ENCODE measurements at regions not wholly inside any gene's neighbourhood (a gene's known extent, or its start where the extent isn't known, plus 50 kb on each side); places are given as distances from the start of the nearest gene placed in this dataset.

DNA sequence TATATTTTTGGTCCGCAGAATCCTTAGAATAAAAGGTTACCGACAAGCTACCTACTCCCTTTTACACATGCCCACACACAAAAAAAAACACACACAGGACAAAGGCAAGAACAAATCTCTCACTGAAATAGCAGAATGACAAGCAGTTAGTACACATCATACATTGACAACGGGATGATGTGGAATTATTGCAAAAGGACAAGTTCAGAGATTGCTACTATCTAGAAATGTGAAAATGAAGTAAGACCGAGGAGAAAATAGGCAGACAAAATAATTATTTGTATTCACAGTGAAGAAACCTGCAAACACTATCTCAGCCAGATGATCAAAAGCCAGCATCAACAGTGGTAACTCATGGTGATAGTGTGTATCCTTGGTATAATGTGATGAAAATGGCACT lies 112.2 kb upstream of the C3orf80 start:
- Histone ChIP-seq H3K9ac (ENCODE audit: control insufficient read depth, extremely low read depth, insufficient read depth, low read length) (no peak overlapping the region), H3K27ac (ENCODE audit: control insufficient read depth, insufficient read depth, low read length) (no peak overlapping the region), H3K79me2 (ENCODE audit: control insufficient read depth, insufficient read depth, low read length) (no peaks in the 10 kb centered on the region), H3K9me3 (ENCODE audit: control insufficient read depth, low read depth, low read length) (no peaks in the 10 kb centered on the region), H3K4me1 (ENCODE audit: control insufficient read depth, extremely low read depth, insufficient read depth, low read length) (peaks cover 3% of the 10 kb centered on the region), H2AFZ (ENCODE audit: control insufficient read depth, low read length) (no peak overlapping the region), H3K4me2 (ENCODE audit: control insufficient read depth, extremely low read depth, insufficient read depth, low read depth, low read length) (no peak overlapping the region), H3K9me1 (ENCODE audit: control insufficient read depth, extremely low read depth, insufficient read depth, low read length) (no peaks in the 10 kb centered on the region), H3K36me3 (ENCODE audit: control insufficient read depth in 2 of 2, extremely low read depth in 1 of 2, insufficient read depth in 2 of 2, low read length in 2 of 2) (no peaks in the 10 kb centered on the region), H4K20me1 (ENCODE audit: control insufficient read depth, extremely low read depth, insufficient read depth, low read length) (no peaks in the 10 kb centered on the region), H3K27me3 (ENCODE audit: control insufficient read depth, extremely low read depth, insufficient read depth, low read length) (peaks cover 6% of the 10 kb centered on the region), H3K4me3 (ENCODE audit: control insufficient read depth in 2 of 3, extremely low read depth in 1 of 3, insufficient read depth in 2 of 3, low read depth in 1 of 3, low read length in 3 of 3) (no peak overlapping the region)
- no peak for DNase-seq (ENCODE audit: low read depth, low spot score)
- dilution Hi-C loops (cut with MboI; ENCODE audit: extremely low pct_ligation_motif_present, low sequenced_read_pairs), result no loop called here
- TF ChIP-seq EZH2 (IDR thresholded peaks at IDR 0.05; ENCODE audit: low read length) (no peak), CTCF (optimal IDR thresholded peaks at IDR 0.05 in 1 of 3, IDR thresholded peaks at IDR 0.05 in 1 of 3, conservative IDR thresholded peaks at IDR 0.05 in 1 of 3; ENCODE audit: extremely low read depth in 1 of 3, insufficient read depth in 2 of 3, low read length in 3 of 3) (no peak)
- FAIRE-seq, result no peak

DNA sequence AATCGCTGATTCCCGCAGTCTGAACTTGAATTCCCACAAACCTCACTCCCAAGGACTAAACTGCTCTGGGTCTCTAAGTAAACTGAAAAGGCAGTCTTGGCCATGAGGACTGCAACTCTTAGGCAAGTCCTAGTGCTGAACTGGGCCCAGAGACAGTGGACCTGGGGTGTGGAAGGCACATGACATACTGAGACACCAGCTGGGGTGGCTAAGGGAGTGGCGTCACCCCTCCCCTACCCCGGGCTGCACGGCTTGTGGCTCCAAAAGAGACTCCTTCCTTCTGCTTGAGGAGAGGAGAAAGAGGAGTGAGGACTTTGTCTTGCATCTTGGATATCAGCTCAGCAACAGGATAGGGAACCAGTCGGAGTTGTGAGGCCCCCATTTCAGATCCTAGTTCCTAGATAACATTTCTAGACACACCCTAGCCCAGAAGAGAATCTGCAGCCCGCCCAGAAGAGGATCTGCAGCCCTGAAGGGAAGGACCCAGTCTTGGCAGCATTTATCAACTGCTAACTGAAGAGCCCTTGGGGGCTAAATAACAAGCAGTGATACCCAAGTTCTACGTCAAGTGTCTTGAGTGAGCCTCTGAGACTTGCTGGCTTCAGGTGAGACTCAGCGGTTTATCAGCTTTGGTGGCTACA lies 110.7 kb upstream of the C3orf80 start:
- dilution Hi-C loops (cut with MboI; ENCODE audit: extremely low pct_ligation_motif_present, low sequenced_read_pairs), result no loop called here
- Histone ChIP-seq H3K9me1 (ENCODE audit: control insufficient read depth, extremely low read depth, insufficient read depth, low read length) (no peaks in the 10 kb centered on the region), H3K79me2 (ENCODE audit: control insufficient read depth, insufficient read depth, low read length) (no peaks in the 10 kb centered on the region), H3K4me3 (ENCODE audit: control insufficient read depth in 2 of 3, extremely low read depth in 1 of 3, insufficient read depth in 2 of 3, low read depth in 1 of 3, low read length in 3 of 3) (no peak overlapping the region), H3K36me3 (ENCODE audit: control insufficient read depth in 2 of 2, extremely low read depth in 1 of 2, insufficient read depth in 2 of 2, low read length in 2 of 2) (no peaks in the 10 kb centered on the region), H3K27ac (ENCODE audit: control insufficient read depth, insufficient read depth, low read length) (no peak overlapping the region), H3K27me3 (ENCODE audit: control insufficient read depth, extremely low read depth, insufficient read depth, low read length) (peaks cover 6% of the 10 kb centered on the region), H3K9me3 (ENCODE audit: control insufficient read depth, low read depth, low read length) (no peaks in the 10 kb centered on the region), H3K4me1 (ENCODE audit: control insufficient read depth, extremely low read depth, insufficient read depth, low read length) (peaks cover 3% of the 10 kb centered on the region), H4K20me1 (ENCODE audit: control insufficient read depth, extremely low read depth, insufficient read depth, low read length) (no peaks in the 10 kb centered on the region), H3K4me2 (ENCODE audit: control insufficient read depth, extremely low read depth, insufficient read depth, low read depth, low read length) (no peak overlapping the region), H3K9ac (ENCODE audit: control insufficient read depth, extremely low read depth, insufficient read depth, low read length) (no peak overlapping the region), H2AFZ (ENCODE audit: control insufficient read depth, low read length) (no peak overlapping the region)
- FAIRE-seq (no peak), DNase-seq (ENCODE audit: low read depth, low spot score) (no peak)
- TF ChIP-seq CTCF (optimal IDR thresholded peaks at IDR 0.05 in 1 of 3, IDR thresholded peaks at IDR 0.05 in 1 of 3, conservative IDR thresholded peaks at IDR 0.05 in 1 of 3; ENCODE audit: extremely low read depth in 1 of 3, insufficient read depth in 2 of 3, low read length in 3 of 3) (no peak), EZH2 (IDR thresholded peaks at IDR 0.05; ENCODE audit: low read length) (no peak)
